GM12878 (cell line): ENCODE measurements at regions not wholly inside any gene's neighbourhood (a gene's known extent, or its start where the extent isn't known, plus 50 kb on each side); places are given as distances from the start of the nearest gene placed in this dataset.

Experiments used
- ATAC-seq: fragments of 200-7000 bp; cut with Tn5 transposase; 3 replicates; pipeline ENCODE4 v1.9.1; 2020; ENCODE audit warnings: mild to moderate bottlenecking, moderate library complexity
- BruUV-seq: library from RNA; stranded (reverse); fragments of 400-500 nt; replicated peaks from 2 replicates; lab custom pipeline; 2021; lab: Mats Ljungman, UMichigan
- CTCF ChIA-PET: fragments of 300-600 bp; sonication (Branson Sonifier 250); formaldehyde crosslinking; extraction: SDS; loops from one replicate; lab custom pipeline; 2021; ENCODE audit warnings: inconsistent platforms; lab: Yijun Ruan, JAX
- POLR2A ChIA-PET: fragments of 350-600 bp; formaldehyde crosslinking; extraction: SDS; loops from one replicate; lab custom pipeline; 2021; ENCODE audit warnings: inconsistent platforms; lab: Charles Lee
- RAD21 ChIA-PET: fragments of 300-600 bp; sonication (Branson Sonifier 250); formaldehyde crosslinking; loops from one replicate; lab custom pipeline; 2023; ENCODE audit warnings: antibody characterized with exemption; ENCODE audit not compliant: unreplicated experiment; lab: Charles Lee
- SMC1A ChIA-PET: fragments of 300-600 bp; sonication (Branson Sonifier 250); formaldehyde crosslinking; loops from one replicate; lab custom pipeline; 2023; ENCODE audit not compliant: unreplicated experiment, uncharacterized antibody; lab: Charles Lee
- DNase-seq: peaks from one replicate; pipeline ENCODE4 v3.0.0-alpha.2; 2011; ENCODE audit warnings: low read depth, low spot score
- FAIRE-seq: peaks from 3 replicates; lab custom pipeline; 2011; peaks lifted over from hg19 to GRCh38; lab: Jason Lieb, UNC
- H2AFZ ChIP-seq: 2 replicates; pipeline ENCODE4 v1.6.0; 2011; ENCODE audit warnings: low read depth, low read length, control low read depth; ENCODE audit not compliant: control insufficient read depth
- H3K27ac ChIP-seq: 2 replicates; pipeline ENCODE4 v1.5.1; 2011; ENCODE audit warnings: control low read depth; ENCODE audit not compliant: control insufficient read depth, insufficient read depth
- H3K27me3 ChIP-seq, 2 experiments: replicated peaks in 1 of 2; 2 replicates each; pipeline versions ENCODE4 v1.6.0 to v1.6.1; 2011; ENCODE audit warnings: low read length in 1 of 2; ENCODE audit not compliant: control insufficient read depth in 2 of 2, insufficient read depth in 2 of 2
- H3K36me3 ChIP-seq, 2 experiments: 2 replicates each; pipeline ENCODE4 v1.5.1; 2011; ENCODE audit warnings: low read length in 1 of 2; ENCODE audit not compliant: control insufficient read depth in 2 of 2, insufficient read depth in 2 of 2
- H3K4me1 ChIP-seq: 2 replicates; pipeline ENCODE4 v1.6.1; 2011; ENCODE audit warnings: mild to moderate bottlenecking, low read length, moderate library complexity, mixed read lengths; ENCODE audit not compliant: control insufficient read depth, insufficient read depth
- H3K4me2 ChIP-seq: 2 replicates; pipeline ENCODE4 v1.6.0; 2011; ENCODE audit warnings: control low read depth; ENCODE audit not compliant: control insufficient read depth, insufficient read depth
- H3K4me3 ChIP-seq: fragments of 200-600 bp; sonication (generic); 2 replicates; pipeline ENCODE4 v1.5.1; 2016
- H3K79me2 ChIP-seq: 2 replicates; pipeline ENCODE4 v1.6.0; 2011; ENCODE audit warnings: low read length; ENCODE audit not compliant: control insufficient read depth, insufficient read depth
- H3K9ac ChIP-seq: 2 replicates; pipeline ENCODE4 v1.8.0; 2011; ENCODE audit warnings: low read length, control low read depth, mixed read lengths; ENCODE audit not compliant: control insufficient read depth, insufficient read depth
- H3K9me3 ChIP-seq: replicated peaks from 3 replicates; pipeline ENCODE4 v1.5.1; 2011; ENCODE audit warnings: mild to moderate bottlenecking, low read length; ENCODE audit not compliant: control insufficient read depth, insufficient read depth
- H4K20me1 ChIP-seq: 2 replicates; pipeline ENCODE4 v1.6.0; 2011; ENCODE audit not compliant: control insufficient read depth, insufficient read depth
- CBX3 ChIP-seq: fragments of 200-600 bp; sonication (generic); IDR thresholded peaks from 2 replicates; pipeline ENCODE4 v1.6.1; 2016; ENCODE audit warnings: low read depth, borderline replicate concordance
- CHD1 ChIP-seq: IDR thresholded peaks from 2 replicates; pipeline ENCODE4 v1.6.1; 2012; ENCODE audit warnings: low read depth, low read length, improper control_type of control experiment
- WGBS: methylation state at CpG from one replicate; pipeline ENCODE4 v1.1.6; 2016; ENCODE audit warnings: low lambda C conversion rate; ENCODE audit not compliant: insufficient replicate concordance, insufficient coverage; ENCODE audit errors: missing lambda C conversion rate; 5-methylcytosine and 5-hydroxymethylcytosine counted together
- in situ Hi-C: fragments of 300-500 bp; cut with MboI; formaldehyde crosslinking; loops from 9 replicates; pipeline ENCODE4 v1.14.3; 2018; ENCODE audit warnings: mixed read lengths
- intact Hi-C: fragments of 100-400 bp; cut with micrococcal nuclease; formaldehyde crosslinking; loops from one replicate; pipeline ENCODE4 v1.14.2; 2022; ENCODE audit not compliant: unreplicated experiment
- TF ChIP-seq, protein P1 (sequence below), 3 experiments: IDR thresholded peaks in 2 of 3; conservative IDR thresholded peaks in 1 of 3; 2 replicates each; pipeline ENCODE4 v1.5.1; 2011; ENCODE audit warnings: low read depth in 3 of 3, low read length in 3 of 3, mild to moderate bottlenecking in 3 of 3, control low read depth in 2 of 3, moderate library complexity in 2 of 3, inconsistent platforms in 1 of 3, mixed read lengths in 1 of 3; ENCODE audit not compliant: control insufficient read depth in 2 of 3, insufficient read depth in 1 of 3; ENCODE audit errors: extremely low read depth in 1 of 3

DNA sequence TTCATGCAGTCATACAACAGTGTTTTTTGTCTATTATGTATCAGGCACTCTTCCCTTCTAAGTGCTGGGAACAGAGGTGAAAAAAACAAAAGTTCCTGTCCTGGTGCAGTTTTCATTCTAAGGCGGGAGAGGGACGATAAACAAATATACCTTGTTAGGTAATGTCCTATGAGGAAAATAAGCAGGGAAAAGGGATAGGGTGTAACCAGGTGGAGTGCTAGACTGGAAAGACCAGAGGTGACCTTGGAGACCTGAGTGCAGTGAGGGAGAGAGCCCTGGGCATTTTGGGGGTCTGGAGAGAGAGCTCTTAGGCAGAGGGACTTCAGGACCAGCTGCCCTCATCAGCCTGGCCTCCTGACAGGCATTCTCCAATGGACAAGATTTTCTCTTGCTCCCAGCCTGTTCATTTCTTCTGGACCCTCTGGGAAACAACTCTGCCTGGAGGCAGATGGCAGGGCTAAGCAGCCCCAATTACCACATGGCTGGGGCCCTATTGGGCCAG, 97.2 kb upstream of the TJP1 start:
- in situ Hi-C loops (no loop called here), intact Hi-C loops (no loop called here)
- Histone ChIP-seq H3K4me1 (no peaks in the 10 kb centered on the region), H3K27me3 (no peaks in the 10 kb centered on the region; a peak in 2 of 4 replicates), H3K79me2 (no peaks in the 10 kb centered on the region), H3K4me3 (no peak overlapping the region), H3K36me3 (no peaks in the 10 kb centered on the region), H3K9me3 (no peaks in the 10 kb centered on the region), H4K20me1 (no peaks in the 10 kb centered on the region), H3K27ac (no peak overlapping the region), H2AFZ (no peak overlapping the region)
- BruUV-seq: no TSS peak
- ChIA-PET RAD21 (no interaction called here), POLR2A (no interaction called here), CTCF (no interaction called here), SMC1A (no interaction called here)
- no peak for DNase-seq
- 23% methylated on average over 2 of the region's 2 CpGs for WGBS
- no peak for FAIRE-seq
- TF ChIP-seq CBX3 (no peak), CHD1 (no peak)
- TF ChIP-seq, protein P1, sequence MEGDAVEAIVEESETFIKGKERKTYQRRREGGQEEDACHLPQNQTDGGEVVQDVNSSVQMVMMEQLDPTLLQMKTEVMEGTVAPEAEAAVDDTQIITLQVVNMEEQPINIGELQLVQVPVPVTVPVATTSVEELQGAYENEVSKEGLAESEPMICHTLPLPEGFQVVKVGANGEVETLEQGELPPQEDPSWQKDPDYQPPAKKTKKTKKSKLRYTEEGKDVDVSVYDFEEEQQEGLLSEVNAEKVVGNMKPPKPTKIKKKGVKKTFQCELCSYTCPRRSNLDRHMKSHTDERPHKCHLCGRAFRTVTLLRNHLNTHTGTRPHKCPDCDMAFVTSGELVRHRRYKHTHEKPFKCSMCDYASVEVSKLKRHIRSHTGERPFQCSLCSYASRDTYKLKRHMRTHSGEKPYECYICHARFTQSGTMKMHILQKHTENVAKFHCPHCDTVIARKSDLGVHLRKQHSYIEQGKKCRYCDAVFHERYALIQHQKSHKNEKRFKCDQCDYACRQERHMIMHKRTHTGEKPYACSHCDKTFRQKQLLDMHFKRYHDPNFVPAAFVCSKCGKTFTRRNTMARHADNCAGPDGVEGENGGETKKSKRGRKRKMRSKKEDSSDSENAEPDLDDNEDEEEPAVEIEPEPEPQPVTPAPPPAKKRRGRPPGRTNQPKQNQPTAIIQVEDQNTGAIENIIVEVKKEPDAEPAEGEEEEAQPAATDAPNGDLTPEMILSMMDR (IDR thresholded peaks at IDR 0.05 in 2 of 3, conservative IDR thresholded peaks at IDR 0.05 in 1 of 3; ENCODE audit: control insufficient read depth in 2 of 3, extremely low read depth in 1 of 3, insufficient read depth in 1 of 3, low read depth in 3 of 3, low read length in 3 of 3): no peak
- TF ChIP-seq, all 136 proteins: peak for 0
- no peak for ATAC-seq
- Histone ChIP-seq H3K9ac (no peak overlapping the region), H3K4me2 (no peak overlapping the region)
